ENCODE measurements at regions not wholly inside any gene's neighbourhood (a gene's known extent, or its start where the extent isn't known, plus 50 kb on each side); places are given as distances from the start of the nearest gene placed in this dataset.
"Not testable (repeated sequence)": the region's sequence is repeated elsewhere in the genome, so short reads cannot be mapped to it uniquely, and the experiment has no call there.

GRCh38 chr4:179040259-179040658 lies 1598.0 kb upstream of the AGA start:
- DNase-seq, result no peak

DNA sequence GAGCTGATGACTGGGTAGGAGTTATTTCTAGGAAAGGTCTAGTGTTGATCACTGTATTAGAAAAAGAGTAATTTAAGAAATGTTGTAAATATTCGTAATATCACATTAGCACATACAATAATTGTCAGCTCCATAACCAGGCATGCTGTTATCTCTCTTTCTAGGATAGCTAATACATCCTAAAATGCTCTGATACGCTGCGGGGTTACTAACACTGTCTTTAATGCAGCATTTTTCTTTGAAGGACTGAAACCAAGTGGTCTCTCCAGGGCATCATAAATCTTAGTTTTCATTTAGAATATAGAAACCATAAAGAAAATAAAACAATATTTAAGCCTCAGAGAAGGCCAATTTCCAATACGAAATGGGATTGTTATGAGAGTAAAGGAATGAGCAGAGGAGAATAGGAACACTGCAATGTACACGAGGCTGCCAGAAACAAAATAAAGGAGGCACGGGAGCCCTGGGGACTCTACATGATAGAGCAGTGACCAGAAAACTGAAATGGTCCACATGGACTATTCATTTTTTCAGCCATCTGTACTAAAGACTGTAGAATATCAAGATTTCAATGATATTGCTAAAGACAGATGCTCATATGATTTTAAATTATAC lies 1606.7 kb upstream of the AGA start:
- no peak for DNase-seq

DNA sequence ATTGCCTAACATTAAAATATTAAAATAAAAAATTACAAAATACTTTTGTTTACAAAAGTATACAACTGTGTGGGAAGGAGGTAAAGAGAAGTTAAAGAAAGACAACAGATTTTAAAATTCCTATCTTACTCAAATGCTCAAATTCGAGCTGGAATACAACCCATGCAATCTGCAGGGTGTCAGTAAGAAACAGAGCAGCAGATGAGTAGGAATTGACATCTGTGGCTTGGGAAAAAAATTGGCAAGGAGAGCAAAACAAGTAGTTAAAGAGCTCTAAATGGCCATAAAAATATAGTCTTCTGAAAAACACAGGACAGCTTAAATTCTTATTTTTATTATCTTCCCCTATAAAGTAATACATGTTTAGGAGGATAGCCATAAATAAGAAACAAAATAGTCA lies 1609.0 kb upstream of the AGA start:
- DNase-seq, result no peak

- no peak for DNase-seq
Measured at GRCh38 chr4:179059396-179059795, 1617.2 kb upstream of the AGA start.

GRCh38 chr4:179066254-179066653 lies 1624.0 kb upstream of the AGA start:
- DNase-seq, result not testable (repeated sequence)

DNA sequence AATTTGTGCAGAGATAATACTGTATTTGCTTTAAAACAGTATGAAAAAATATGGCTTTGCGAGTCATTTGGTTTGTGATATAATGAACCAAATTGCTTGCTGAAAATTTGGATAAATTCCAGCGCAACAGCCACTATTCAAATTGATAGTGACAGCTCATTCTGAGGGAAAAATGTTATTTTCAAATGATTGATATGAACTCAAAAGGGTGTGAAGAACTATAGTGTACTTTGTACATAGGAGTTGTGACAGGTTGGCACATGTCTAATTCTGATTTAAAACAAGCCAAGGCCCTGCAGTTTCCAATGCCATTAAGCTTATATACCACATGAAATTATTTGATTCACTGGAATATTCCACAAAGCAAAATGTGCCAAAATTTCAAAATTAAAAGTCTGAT lies 1628.9 kb upstream of the AGA start:
- DNase-seq, result no peak

DNA sequence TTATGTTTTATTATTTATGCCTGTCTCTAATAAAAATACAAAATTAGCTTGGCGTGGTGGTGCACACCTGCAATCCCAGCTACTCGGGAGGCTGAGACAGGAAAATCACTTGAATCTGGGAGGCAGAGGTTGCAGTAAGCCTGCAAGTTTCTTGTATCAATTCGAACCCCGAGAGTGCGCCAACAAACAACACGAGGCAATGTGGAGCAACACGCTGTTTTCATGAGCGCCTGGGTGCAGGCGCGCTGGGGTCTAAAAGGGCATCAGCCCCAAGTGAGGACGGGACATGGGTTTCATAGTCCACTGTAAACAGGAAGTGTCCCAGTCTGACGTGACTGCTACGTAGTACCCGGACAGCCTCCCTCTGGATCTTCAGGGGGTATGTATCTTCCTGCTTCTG lies 1634.6 kb upstream of the AGA start:
- DNase-seq, result no peak

GRCh38 chr4:179095585-179096221 lies 1653.5 kb upstream of the AGA start:
- no peak for DNase-seq

- DNase-seq, result no peak
Measured at GRCh38 chr4:179097741-179098140, 1655.5 kb upstream of the AGA start.

DNA sequence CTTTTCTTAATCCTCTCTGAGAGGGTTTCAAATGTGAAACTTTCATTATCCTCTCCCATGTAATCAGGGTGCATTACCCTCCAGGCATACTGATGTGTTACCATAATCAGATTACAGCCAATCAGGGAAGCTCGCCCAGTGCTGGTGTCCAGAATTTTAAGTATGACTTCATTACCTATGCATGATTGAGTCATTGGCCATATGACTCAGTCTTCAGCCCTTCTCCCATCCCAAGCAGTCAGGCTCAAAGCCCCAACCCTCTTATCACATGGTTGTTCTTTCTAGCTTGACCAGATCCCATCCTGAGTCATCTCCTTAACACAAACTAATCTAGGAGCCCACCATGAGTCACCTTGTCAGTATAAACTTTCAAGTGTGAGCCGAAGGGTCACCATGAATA lies 1668.1 kb upstream of the AGA start:
- no peak for DNase-seq

DNA sequence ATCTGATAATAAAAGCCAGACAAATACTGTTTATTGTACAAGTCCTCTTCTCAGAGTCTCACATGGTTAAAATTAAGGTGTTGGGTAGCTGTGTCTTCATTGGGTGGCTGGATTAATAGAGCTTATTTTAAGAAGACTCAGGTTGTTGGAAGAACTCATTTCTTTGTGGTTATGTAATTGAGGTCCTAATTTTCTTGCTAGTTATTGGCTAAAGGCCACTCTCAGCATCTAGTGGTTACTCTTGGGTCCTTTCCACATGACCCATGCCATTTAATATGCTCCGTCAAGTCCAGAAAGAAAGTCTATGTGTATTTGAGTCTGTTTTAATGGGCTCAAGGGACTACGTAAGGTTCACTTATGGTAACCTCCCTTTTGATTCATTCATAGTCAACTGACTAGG lies 1668.6 kb upstream of the AGA start:
- DNase-seq, result no peak

GRCh38 chr4:179112441-179113170 lies 1670.4 kb upstream of the AGA start:
- no peak for DNase-seq

DNA sequence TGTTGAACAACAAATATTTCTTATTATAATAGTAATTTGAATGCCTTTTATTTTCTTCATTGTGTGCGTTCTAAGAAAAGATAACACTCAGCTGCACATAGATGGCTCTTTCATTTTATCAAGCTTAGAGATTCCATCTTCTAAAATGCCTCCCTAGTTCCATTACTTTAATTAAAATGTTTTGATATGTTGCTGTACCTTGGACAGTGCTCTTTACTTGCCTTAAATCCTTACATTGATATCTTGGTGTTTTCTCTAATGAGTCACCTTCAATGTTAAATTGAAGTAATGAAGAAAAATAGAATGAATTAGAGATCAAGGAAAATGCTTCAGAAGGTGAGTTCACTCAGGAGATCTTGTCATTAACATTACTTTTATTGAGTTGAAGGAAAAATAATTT lies 1672.4 kb upstream of the AGA start:
- DNase-seq, result no peak

DNA sequence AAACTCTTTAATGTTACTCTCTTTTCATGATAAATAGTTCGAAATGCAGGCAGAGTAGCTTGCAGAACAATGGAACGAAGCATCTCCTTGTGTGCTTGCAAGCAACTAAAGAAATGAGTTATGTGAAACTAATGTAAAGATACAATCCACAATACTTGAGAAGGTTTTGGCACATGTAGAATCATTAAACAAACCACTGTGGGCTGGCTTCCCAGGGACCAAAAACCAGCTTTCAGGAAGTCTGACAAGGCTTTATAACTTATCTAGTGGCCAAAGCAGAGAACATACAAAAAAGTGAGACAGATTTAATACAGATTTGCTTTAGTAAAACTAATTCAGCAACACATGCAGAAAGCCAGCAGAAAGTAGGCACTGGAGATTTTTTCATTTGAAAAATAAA lies 1673.8 kb upstream of the AGA start:
- no peak for DNase-seq

- no peak for DNase-seq
Measured at GRCh38 chr4:179116581-179116980, 1674.3 kb upstream of the AGA start.

DNA sequence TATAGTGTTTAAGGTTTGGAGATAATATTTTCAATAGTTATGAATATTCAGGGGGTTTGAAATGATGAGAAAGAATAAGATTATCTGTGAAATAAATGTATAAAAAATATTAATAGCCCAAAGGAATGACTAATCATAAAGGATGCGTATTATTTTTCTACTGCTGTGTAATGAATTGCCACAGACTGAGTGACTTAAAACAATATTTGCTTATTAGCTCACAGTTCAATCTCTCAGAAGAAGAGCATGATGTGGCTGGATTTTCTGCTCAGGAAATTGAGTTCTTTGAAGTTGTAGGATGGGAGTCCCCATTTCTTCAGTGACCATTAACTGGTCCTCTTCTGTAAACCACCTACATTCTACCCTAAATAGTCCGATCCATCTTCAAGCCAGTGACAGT lies 1680.8 kb upstream of the AGA start:
- no peak for DNase-seq

DNA sequence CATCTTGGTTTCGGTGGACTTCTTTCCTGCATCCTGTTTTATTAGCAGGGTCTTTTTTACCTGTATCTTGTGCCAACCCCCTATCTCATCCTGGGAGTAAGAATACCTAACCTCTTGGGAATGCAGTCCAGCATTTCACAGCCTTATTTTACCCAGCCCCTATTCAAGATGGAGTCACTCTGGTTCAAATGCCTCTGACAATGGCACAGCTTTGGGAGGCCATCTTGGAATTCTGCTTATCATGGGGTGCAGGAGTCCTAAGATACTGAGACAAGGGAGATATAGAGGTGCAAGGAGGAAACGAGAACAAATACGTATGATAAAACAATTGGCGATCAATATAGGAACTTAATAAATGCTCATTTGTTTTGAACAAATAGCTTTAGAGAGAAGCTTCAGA lies 1682.2 kb upstream of the AGA start:
- no peak for DNase-seq

DNA sequence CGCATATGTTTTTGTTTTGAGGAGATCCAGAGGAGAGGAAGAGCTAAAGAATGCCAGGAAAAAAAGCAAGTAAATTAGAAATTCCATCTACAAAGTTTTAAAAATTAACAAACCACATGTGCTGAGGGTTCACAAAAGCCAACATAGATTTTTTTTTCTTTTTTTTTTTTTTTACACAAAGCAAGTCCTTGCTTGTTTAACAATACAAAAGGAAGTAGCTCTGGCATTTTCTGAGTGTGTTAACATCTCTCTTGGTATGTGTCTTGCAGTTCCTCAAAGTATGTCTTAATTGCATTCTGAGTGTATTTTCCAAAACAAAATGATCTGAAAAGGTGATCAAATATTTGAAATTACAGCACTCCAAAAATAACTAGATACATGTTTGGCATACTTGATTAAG lies 1682.7 kb upstream of the AGA start:
- no peak for DNase-seq

- no peak for DNase-seq
Measured at GRCh38 chr4:179125870-179126269, 1683.6 kb upstream of the AGA start.

DNA sequence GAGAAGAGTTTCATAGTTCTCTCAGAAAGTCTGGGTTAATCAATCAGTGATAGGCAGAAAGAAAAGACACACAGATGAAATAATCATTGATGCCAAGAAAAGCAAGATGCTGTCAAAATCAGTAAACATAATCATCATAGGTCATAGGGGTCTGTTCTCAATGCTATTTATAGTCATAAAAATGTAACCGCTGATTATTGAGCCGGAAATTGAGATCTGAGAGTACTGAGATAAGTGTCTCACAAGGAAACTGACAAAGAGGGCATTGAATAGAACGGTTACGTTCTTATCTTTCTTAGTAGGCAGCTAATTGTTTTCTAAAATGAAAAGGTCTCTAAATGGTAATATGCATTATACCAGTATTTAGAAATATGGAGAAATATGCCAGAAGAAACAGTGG lies 1686.1 kb upstream of the AGA start:
- no peak for DNase-seq

DNA sequence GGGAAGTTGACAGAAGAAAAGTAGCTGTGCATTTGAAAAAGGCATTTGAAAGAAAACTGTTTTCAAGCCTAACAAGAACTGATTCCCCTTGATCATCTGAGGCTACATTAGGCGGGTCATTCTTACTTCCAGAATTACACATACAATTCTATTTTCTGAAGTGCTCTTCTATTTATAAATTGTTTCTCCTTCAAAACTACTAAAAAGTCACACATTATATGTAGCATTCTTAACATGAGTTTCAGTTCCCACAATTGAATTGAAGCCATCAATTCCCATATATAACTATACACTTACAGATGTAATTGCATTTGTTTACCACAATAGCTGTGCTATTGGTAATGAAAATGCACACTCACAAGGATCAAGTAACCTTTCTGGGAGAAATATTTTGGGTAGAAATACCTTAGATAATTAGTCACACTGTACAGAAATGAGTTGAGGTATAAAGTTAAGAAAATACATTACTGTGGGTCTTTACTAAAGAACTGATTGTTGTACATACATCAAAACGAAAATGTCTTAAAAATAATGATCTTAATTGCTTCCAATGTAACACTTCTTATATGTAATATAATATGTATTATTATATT lies 1688.0 kb upstream of the AGA start:
- DNase-seq, result no peak

GRCh38 chr4:179145746-179146525 lies 1703.7 kb upstream of the AGA start:
- no peak for DNase-seq

DNA sequence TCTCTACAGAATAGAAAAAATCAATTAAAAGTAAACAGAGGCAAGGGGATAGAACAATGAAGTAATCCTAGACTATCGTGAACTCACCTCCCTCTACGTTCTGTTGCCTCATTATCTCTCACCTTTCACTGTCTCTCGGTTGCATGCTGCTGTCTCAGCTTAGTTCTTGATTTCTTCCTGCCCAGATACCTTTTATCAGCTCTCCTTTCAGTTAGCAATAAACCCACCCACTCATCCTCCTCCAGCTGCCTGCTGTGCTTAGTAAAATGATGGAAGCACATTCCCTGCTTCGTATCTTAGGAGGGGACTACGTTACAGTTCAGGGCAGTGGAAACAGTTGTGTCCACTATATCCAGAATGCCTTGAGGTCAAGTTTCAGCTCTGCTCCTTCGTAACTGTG lies 1709.5 kb upstream of the AGA start:
- DNase-seq, result no peak
